IMR-90 (cell line): ENCODE measurements at regions not wholly inside any gene's neighbourhood (a gene's known extent, or its start where the extent isn't known, plus 50 kb on each side); places are given as distances from the start of the nearest gene placed in this dataset.

Experiments
- ATAC-seq: fragments of 200-7000 bp; cut with Tn5 transposase; 2 replicates; pipeline ENCODE4 v1.9.1; 2020; ENCODE audit warnings: low read depth, mild to moderate bottlenecking, moderate library complexity
- BruUV-seq: library from RNA; stranded (reverse); fragments of 400-500 nt; replicated peaks from 2 replicates; lab custom pipeline; 2021; lab: Mats Ljungman, UMichigan
- CTCF ChIA-PET: fragments of 300-600 bp; formaldehyde crosslinking; extraction: SDS; loops from one replicate; lab custom pipeline; 2021; ENCODE audit warnings: antibody characterized with exemption; lab: Yijun Ruan, JAX
- POLR2A ChIA-PET: fragments of 300-600 bp; sonication (Branson Sonifier 250); formaldehyde crosslinking; loops from one replicate; lab custom pipeline; 2022; ENCODE audit warnings: antibody characterized with exemption; ENCODE audit not compliant: unreplicated experiment; lab: Charles Lee
- DNase-seq: peaks from one replicate; pipeline ENCODE4 v3.0.0; 2013
- H2AFZ ChIP-seq: replicated peaks from 2 replicates; pipeline ENCODE3; 2013; ENCODE audit warnings: low read length, mild to moderate bottlenecking; ENCODE audit not compliant: poor library complexity
- H2AK5ac ChIP-seq: 2 replicates; pipeline ENCODE4 v1.6.1; 2013; ENCODE audit warnings: low read depth, low read length, inconsistent platforms
- H2AK9ac ChIP-seq: replicated peaks from 2 replicates; pipeline ENCODE3; 2013; ENCODE audit warnings: mild to moderate bottlenecking, low read depth, low read length, moderate library complexity; ENCODE audit not compliant: poor library complexity
- H2BK120ac ChIP-seq: 2 replicates; pipeline ENCODE4 v1.6.1; 2013; ENCODE audit warnings: low read depth, low read length, inconsistent platforms
- H2BK15ac ChIP-seq: 3 replicates; pipeline ENCODE4 v1.6.1; 2013; ENCODE audit warnings: low read depth, low read length, inconsistent platforms
- H2BK20ac ChIP-seq: 2 replicates; pipeline ENCODE4 v1.6.1; 2013; ENCODE audit warnings: low read depth, mild to moderate bottlenecking, inconsistent platforms, low read length, moderate library complexity
- H2BK5ac ChIP-seq: 2 replicates; pipeline ENCODE4 v1.6.1; 2013; ENCODE audit warnings: mild to moderate bottlenecking, low read depth, low read length, inconsistent platforms; ENCODE audit not compliant: poor library complexity, severe bottlenecking
- H3K14ac ChIP-seq: replicated peaks from 2 replicates; pipeline ENCODE4 v1.6.1; 2013; ENCODE audit warnings: low read depth, low read length, inconsistent platforms
- H3K18ac ChIP-seq: 2 replicates; pipeline ENCODE4 v1.6.1; 2013; ENCODE audit warnings: low read depth, low read length, control low read depth
- H3K23ac ChIP-seq: 2 replicates; pipeline ENCODE4 v1.6.1; 2013; ENCODE audit warnings: low read depth, low read length, inconsistent platforms
- H3K27ac ChIP-seq: 2 replicates; pipeline ENCODE4 v1.5.1; 2013; ENCODE audit warnings: mild to moderate bottlenecking, control low read depth, low read length; ENCODE audit not compliant: insufficient read depth
- H3K27me3 ChIP-seq: 2 replicates; pipeline ENCODE4 v1.6.1; 2013; ENCODE audit warnings: low read length; ENCODE audit not compliant: control insufficient read depth, insufficient read depth
- H3K36me3 ChIP-seq: 2 replicates; pipeline ENCODE4 v1.6.1; 2013; ENCODE audit warnings: low read length, mixed read lengths; ENCODE audit not compliant: control insufficient read depth, insufficient read depth
- H3K4ac ChIP-seq: 2 replicates; pipeline ENCODE4 v1.6.1; 2013; ENCODE audit warnings: low read depth, low read length, inconsistent platforms
- H3K4me1 ChIP-seq: 2 replicates; pipeline ENCODE4 v1.6.1; 2013; ENCODE audit warnings: low read length, mixed read lengths; ENCODE audit not compliant: control insufficient read depth, insufficient read depth
- H3K4me2 ChIP-seq: 2 replicates; pipeline ENCODE4 v1.6.1; 2013; ENCODE audit warnings: low read depth, mild to moderate bottlenecking, control low read depth, low read length, moderate library complexity
- H3K4me3 ChIP-seq: 2 replicates; pipeline ENCODE4 v1.5.1; 2013; ENCODE audit warnings: low read depth, mild to moderate bottlenecking, control low read depth, low read length, moderate library complexity; ENCODE audit not compliant: insufficient read depth
- H3K56ac ChIP-seq: 2 replicates; pipeline ENCODE4 v1.6.1; 2013; ENCODE audit warnings: low read length, inconsistent platforms; ENCODE audit not compliant: insufficient read depth; ENCODE audit errors: extremely low read depth
- H3K79me1 ChIP-seq, 2 experiments: 2 replicates each; pipeline ENCODE4 v1.6.1; 2013; ENCODE audit warnings: low read length in 2 of 2, inconsistent platforms in 1 of 2, low read depth in 1 of 2
- H3K9ac ChIP-seq: 2 replicates; pipeline ENCODE4 v1.6.1; 2013; ENCODE audit warnings: low read depth, low read length, control low read depth
- H3K9me1 ChIP-seq: 2 replicates; pipeline ENCODE4 v1.6.1; 2013; ENCODE audit warnings: low read length, inconsistent platforms; ENCODE audit not compliant: insufficient read depth
- H3K9me3 ChIP-seq: 2 replicates; pipeline ENCODE4 v1.6.1; 2013; ENCODE audit warnings: low read length; ENCODE audit not compliant: control insufficient read depth, insufficient read depth
- H4K20me1 ChIP-seq: 2 replicates; pipeline ENCODE4 v1.6.1; 2013; ENCODE audit warnings: low read length, inconsistent platforms; ENCODE audit not compliant: insufficient read depth
- H4K5ac ChIP-seq: 2 replicates; pipeline ENCODE4 v1.6.1; 2013; ENCODE audit warnings: mild to moderate bottlenecking, low read depth, low read length, control low read depth
- H4K8ac ChIP-seq, 2 experiments: 2 replicates each; pipeline ENCODE4 v1.6.1; 2013; ENCODE audit warnings: low read depth in 2 of 2, low read length in 2 of 2, control low read depth in 1 of 2, inconsistent platforms in 1 of 2
- H4K91ac ChIP-seq: 2 replicates; pipeline ENCODE4 v1.6.1; 2013; ENCODE audit warnings: low read depth, low read length, inconsistent platforms; ENCODE audit not compliant: insufficient read depth
- CHD1 ChIP-seq: IDR thresholded peaks from 2 replicates; pipeline ENCODE4 v1.6.1; 2012; ENCODE audit warnings: low read depth, low read length, improper control_type of control experiment
- WGBS, 2 experiments: methylation state at CpG; one replicate each; pipeline versions ENCODE4 v1.1.5 to v1.1.7; 2013; ENCODE audit warnings: missing lambda C conversion rate in 2 of 2; ENCODE audit not compliant: insufficient read length in 1 of 2; ENCODE audit errors: extremely low coverage in 2 of 2; 5-methylcytosine and 5-hydroxymethylcytosine counted together
- dilution Hi-C: fragments of 300-500 bp; cut with HindIII; formaldehyde crosslinking; loops from one replicate; pipeline ENCODE4 v1.14.3; 2018; ENCODE audit warnings: low sequenced_read_pairs; ENCODE audit not compliant: unreplicated experiment
- in situ Hi-C: fragments of 300-500 bp; cut with MboI; formaldehyde crosslinking; loops from 3 replicates; pipeline ENCODE4 v1.14.3; 2019; ENCODE audit warnings: low sequenced_read_pairs, inconsistent platforms, mixed read lengths
- intact Hi-C: fragments of 100-400 bp; cut with micrococcal nuclease; formaldehyde crosslinking; loops from 2 replicates; pipeline ENCODE4 v1.10.0; 2022

GRCh38 chr7:98753989-98754479 is 115.8 kb downstream of the TMEM130 start:
- H3K23ac ChIP-seq = no peak overlapping the region
- H4K8ac ChIP-seq = no peak overlapping the region
- dilution Hi-C loops (no loop called here), intact Hi-C loops (no loop called here), in situ Hi-C loops (no loop called here)
- H3K4me3 ChIP-seq = no peak overlapping the region
- ATAC-seq = no peak
- DNase-seq = no peak
- H3K27me3 ChIP-seq = no peaks in the 10 kb centered on the region
- no peak overlapping the region for H3K14ac ChIP-seq
- no peaks in the 10 kb centered on the region for H3K79me1 ChIP-seq
- H2BK120ac ChIP-seq = no peak overlapping the region
- H3K4me1 ChIP-seq = no peaks in the 10 kb centered on the region
- H3K4me2 ChIP-seq = no peak overlapping the region
- H3K27ac ChIP-seq = no peak overlapping the region
- H3K4ac ChIP-seq = no peak overlapping the region
- H2AK9ac ChIP-seq = no peak overlapping the region
- no peak overlapping the region for H2AK5ac ChIP-seq
- H2BK20ac ChIP-seq = no peak overlapping the region
- H3K56ac ChIP-seq = no peak overlapping the region
- TF ChIP-seq CHD1 = no peak
- H2BK15ac ChIP-seq = no peak overlapping the region
- H4K5ac ChIP-seq = no peak overlapping the region
- peaks cover 4% of the 10 kb centered on the region; the same call in 1 of the 2 replicates for H3K9me3 ChIP-seq
- POLR2A ChIA-PET = no interaction called here
- no peaks in the 10 kb centered on the region for H3K36me3 ChIP-seq
- no peak overlapping the region for H2BK5ac ChIP-seq
- no peak overlapping the region for H2AFZ ChIP-seq
- H3K9ac ChIP-seq = no peak overlapping the region
- BruUV-seq = no TSS peak
- H3K18ac ChIP-seq = no peak overlapping the region
- CTCF ChIA-PET = no interaction called here
- no peak overlapping the region for H4K91ac ChIP-seq
- H4K20me1 ChIP-seq = no peaks in the 10 kb centered on the region
- no peaks in the 10 kb centered on the region for H3K9me1 ChIP-seq
- 52% methylated on average over 2 of the region's 6 CpGs; no CpG with 5 or more reads in 1 of the 2 experiments for WGBS, 2 experiments
